PC-9 (cell line): ENCODE measurements at regions not wholly inside any gene's neighbourhood (a gene's known extent, or its start where the extent isn't known, plus 50 kb on each side); places are given as distances from the start of the nearest gene placed in this dataset.

Experiments used
- BruUV-seq: library from RNA; stranded (reverse); fragments of 400-500 nt; replicated peaks from 2 replicates; lab custom pipeline; 2021; lab: Mats Ljungman, UMichigan
- CTCF ChIA-PET: fragments of 300-600 bp; sonication (Branson Sonifier 250); formaldehyde crosslinking; loops from one replicate; lab custom pipeline; 2022; ENCODE audit warnings: antibody characterized with exemption; lab: Charles Lee
- POLR2A ChIA-PET: fragments of 300-600 bp; sonication (Branson Sonifier 250); formaldehyde crosslinking; loops from one replicate; lab custom pipeline; 2022; ENCODE audit warnings: antibody characterized with exemption; ENCODE audit not compliant: unreplicated experiment; lab: Charles Lee
- DNase-seq, 2 experiments: peaks; one replicate each; pipeline versions ENCODE4 v3.0.0 to v3.0.0-alpha.2; 2015 to 2022; ENCODE audit warnings: mixed read lengths in 1 of 2
- H2AFZ ChIP-seq: fragments of 200-600 bp; sonication (generic); 2 replicates; pipeline ENCODE4 v1.8.1; 2017; ENCODE audit warnings: antibody characterized with exemption
- H3F3A ChIP-seq: fragments of 200-600 bp; sonication (generic); 2 replicates; pipeline ENCODE4 v1.8.1; 2017; ENCODE audit warnings: antibody characterized with exemption, mild to moderate bottlenecking, low read depth; ENCODE audit not compliant: insufficient read depth
- H3K27ac ChIP-seq: fragments of 200-600 bp; sonication (generic); 2 replicates; pipeline ENCODE4 v1.6.1; 2016; ENCODE audit warnings: mixed run types
- H3K27me3 ChIP-seq: fragments of 200-600 bp; sonication (generic); 2 replicates; pipeline ENCODE4 v1.6.1; 2016; ENCODE audit warnings: low read depth, mixed run types; ENCODE audit not compliant: insufficient read depth
- H3K36me3 ChIP-seq: fragments of 200-600 bp; sonication (generic); 2 replicates; pipeline ENCODE4 v1.6.1; 2016; ENCODE audit warnings: low read depth, mixed run types
- H3K4me1 ChIP-seq: fragments of 200-600 bp; sonication (generic); replicated peaks from 2 replicates; pipeline ENCODE4 v1.6.1; 2016; ENCODE audit warnings: mixed run types; ENCODE audit not compliant: insufficient read depth
- H3K4me2 ChIP-seq: fragments of 200-600 bp; sonication (generic); 2 replicates; pipeline ENCODE4 v1.6.1; 2017; ENCODE audit warnings: mixed run types
- H3K4me3 ChIP-seq: fragments of 200-600 bp; sonication (generic); 2 replicates; pipeline ENCODE4 v1.6.1; 2016; ENCODE audit warnings: mixed run types
- H3K79me2 ChIP-seq: fragments of 200-600 bp; sonication (generic); 2 replicates; pipeline ENCODE4 v1.6.1; 2017; ENCODE audit warnings: low read depth, mixed run types
- H3K9me2 ChIP-seq: fragments of 200-600 bp; sonication (generic); 2 replicates; pipeline ENCODE4 v1.8.1; 2017; ENCODE audit warnings: mild to moderate bottlenecking; ENCODE audit not compliant: insufficient read depth
- H3K9me3 ChIP-seq: fragments of 200-600 bp; sonication (generic); 2 replicates; pipeline ENCODE4 v1.8.1; 2016; ENCODE audit warnings: low read depth; ENCODE audit not compliant: insufficient read depth
- H4K20me1 ChIP-seq: fragments of 200-600 bp; sonication (generic); 2 replicates; pipeline ENCODE4 v1.8.1; 2017; ENCODE audit not compliant: insufficient read depth
- CTCF ChIP-seq: fragments of 200-600 bp; sonication (generic); conservative IDR thresholded peaks from 2 replicates; pipeline ENCODE4 v1.6.1; 2017; ENCODE audit warnings: mixed run types, antibody characterized with exemption, mild to moderate bottlenecking, moderate library complexity
- EZH2 ChIP-seq: fragments of 200-600 bp; sonication (generic); IDR thresholded peaks from 2 replicates; pipeline ENCODE4 v1.8.0; 2017; ENCODE audit warnings: antibody characterized with exemption, low read depth
- intact Hi-C: fragments of 100-400 bp; cut with micrococcal nuclease; formaldehyde crosslinking; loops from one replicate; pipeline ENCODE4 v1.10.0; 2022; ENCODE audit not compliant: unreplicated experiment

- intact Hi-C loops, result no loop called here
- H3K27ac ChIP-seq, result no peak overlapping the region
- H3F3A ChIP-seq, result peaks cover 9% of the 10 kb centered on the region
- no peaks in the 10 kb centered on the region for H3K79me2 ChIP-seq
- H3K36me3 ChIP-seq, result no peaks in the 10 kb centered on the region
- H3K27me3 ChIP-seq, result no peaks in the 10 kb centered on the region
- H3K9me3 ChIP-seq, result no peaks in the 10 kb centered on the region
- H2AFZ ChIP-seq, result no peak overlapping the region
- H3K4me1 ChIP-seq, result peaks cover 18% of the 10 kb centered on the region
- POLR2A ChIA-PET, result no interaction called here
- no peaks in the 10 kb centered on the region for H4K20me1 ChIP-seq
- no peak for DNase-seq
- BruUV-seq, result no TSS peak
- H3K4me2 ChIP-seq, result no peak overlapping the region
- H3K9me2 ChIP-seq, result no peaks in the 10 kb centered on the region
- H3K4me3 ChIP-seq, result no peak overlapping the region
- TF ChIP-seq CTCF (no peak), EZH2 (no peak)
- CTCF ChIA-PET, result interaction anchor here (0.6 kb wide), 1 partner anchor 118 kb away, joined by 7 read pairs; no protein-coding TSS in a partner anchor
Observed at GRCh38 chr2:220181165-220181564, 553.7 kb downstream of the SLC4A3 start.

GRCh38 chr2:220182790-220183189 is 555.4 kb downstream of the SLC4A3 start:
- Histone ChIP-seq H3K27me3 (no peaks in the 10 kb centered on the region), H3K9me2 (no peaks in the 10 kb centered on the region), H3K4me1 (peaks cover 18% of the 10 kb centered on the region), H3K4me3 (no peak overlapping the region), H3K9me3 (no peaks in the 10 kb centered on the region), H3K36me3 (no peaks in the 10 kb centered on the region), H4K20me1 (no peaks in the 10 kb centered on the region), H3K4me2 (no peak overlapping the region), H3F3A (peaks cover 9% of the 10 kb centered on the region), H3K27ac (no peak overlapping the region), H2AFZ (no peak overlapping the region), H3K79me2 (no peaks in the 10 kb centered on the region)
- intact Hi-C loops, result no loop called here
- ChIA-PET POLR2A (no interaction called here), CTCF (no interaction called here)
- no peak for DNase-seq
- TF ChIP-seq CTCF, result no peak
- no peak for TF ChIP-seq EZH2
- BruUV-seq, result no TSS peak

- Histone ChIP-seq H4K20me1 (no peaks in the 10 kb centered on the region), H3K4me2 (no peak overlapping the region), H3K27ac (no peak overlapping the region), H3F3A (peaks cover 6% of the 10 kb centered on the region; the same call in 1 of the 2 replicates), H3K79me2 (no peaks in the 10 kb centered on the region), H3K9me2 (no peaks in the 10 kb centered on the region), H3K4me3 (no peak overlapping the region), H3K9me3 (no peaks in the 10 kb centered on the region), H3K4me1 (peaks cover 5% of the 10 kb centered on the region; the same call in 1 of the 2 replicates), H3K36me3 (no peaks in the 10 kb centered on the region), H3K27me3 (no peaks in the 10 kb centered on the region), H2AFZ (no peak overlapping the region)
- DNase-seq, result no peak
- CTCF ChIA-PET, result no interaction called here
- TF ChIP-seq EZH2 (no peak), CTCF (no peak)
- intact Hi-C loops, result no loop called here
- POLR2A ChIA-PET, result no interaction called here
- no TSS peak for BruUV-seq
Observed at GRCh38 chr2:220185766-220186305, 558.4 kb downstream of the SLC4A3 start.
